Caco-2 (cell line): ENCODE measurements at regions not wholly inside any gene's neighbourhood (a gene's known extent, or its start where the extent isn't known, plus 50 kb on each side); places are given as distances from the start of the nearest gene placed in this dataset.
A peak's percentile ranks its signal among the peaks of the same experiment; 100 is the strongest.
"Not testable (repeated sequence)": the region's sequence is repeated elsewhere in the genome, so short reads cannot be mapped to it uniquely, and the experiment has no call there.

Experiments used
- BruUV-seq: library from RNA; stranded (reverse); fragments of 400-500 nt; replicated peaks from 2 replicates; lab custom pipeline; 2021; lab: Mats Ljungman, UMichigan
- CTCF ChIA-PET: fragments of 300-600 bp; sonication (Branson Sonifier 250); formaldehyde crosslinking; loops from one replicate; lab custom pipeline; 2022; ENCODE audit warnings: antibody characterized with exemption; lab: Charles Lee
- POLR2A ChIA-PET: fragments of 300-600 bp; sonication (Branson Sonifier 250); formaldehyde crosslinking; loops from one replicate; lab custom pipeline; 2022; ENCODE audit warnings: antibody characterized with exemption; lab: Charles Lee
- DNase-seq, 2 experiments: peaks; one replicate each; pipeline versions ENCODE4 v3.0.0 to v3.0.0-alpha.2; 2020 to 2022
- H3K27me3 ChIP-seq: replicated peaks from 2 replicates; pipeline ENCODE4 v1.6.0; 2011; ENCODE audit warnings: low read length; ENCODE audit not compliant: control insufficient read depth, insufficient read depth
- H3K36me3 ChIP-seq: 2 replicates; pipeline ENCODE4 v1.5.1; 2011; ENCODE audit warnings: low read length; ENCODE audit not compliant: control insufficient read depth, insufficient read depth
- H3K4me1 ChIP-seq: fragments of 250-450 bp; sonication (Bioruptor Pico); 2 replicates; pipeline ENCODE4 v1.5.1; 2020; ENCODE audit warnings: mild to moderate bottlenecking
- H3K4me3 ChIP-seq: 2 replicates; pipeline ENCODE4 v1.5.1; 2011; ENCODE audit warnings: low read depth, mild to moderate bottlenecking, control low read depth, low read length
- H3K9me3 ChIP-seq: fragments of 250-450 bp; sonication (Bioruptor Pico); 2 replicates; pipeline ENCODE4 v1.5.1; 2020; ENCODE audit warnings: mild to moderate bottlenecking, moderate library complexity
- H3K27ac Mint-ChIP-seq: one replicate; pipeline ENCODE4 v1.8.0; 2022; ENCODE audit warnings: mixed read lengths; ENCODE audit not compliant: unreplicated experiment
- H3K27me3 Mint-ChIP-seq: one replicate; pipeline ENCODE4 v1.8.0; 2022; ENCODE audit warnings: mixed read lengths; ENCODE audit not compliant: insufficient read depth, unreplicated experiment
- H3K36me3 Mint-ChIP-seq: one replicate; pipeline ENCODE4 v1.8.0; 2022; ENCODE audit warnings: mild to moderate bottlenecking, mixed read lengths; ENCODE audit not compliant: insufficient read depth, unreplicated experiment
- H3K4me1 Mint-ChIP-seq: one replicate; pipeline ENCODE4 v1.8.0; 2022; ENCODE audit warnings: low read depth, mixed read lengths; ENCODE audit not compliant: unreplicated experiment
- H3K4me3 Mint-ChIP-seq: one replicate; pipeline ENCODE4 v1.8.0; 2022; ENCODE audit warnings: mild to moderate bottlenecking, moderate library complexity, mixed read lengths; ENCODE audit not compliant: unreplicated experiment
- H3K9me3 Mint-ChIP-seq: one replicate; pipeline ENCODE4 v1.8.0; 2022; ENCODE audit warnings: mixed read lengths; ENCODE audit not compliant: unreplicated experiment
- intact Hi-C: fragments of 100-400 bp; cut with micrococcal nuclease; formaldehyde crosslinking; loops from one replicate; pipeline ENCODE4 v1.10.0; 2022; ENCODE audit not compliant: unreplicated experiment
- TF ChIP-seq, protein P1 (sequence below), 2 experiments: fragments of 200-600 bp in 1 of 2; IDR thresholded peaks; 1 replicate in 1 of 2; 2 replicates in 1 of 2; pipeline versions ENCODE4 v1.5.1 to v1.8.0; 2011 to 2022; ENCODE audit warnings: antibody characterized with exemption in 1 of 2, control low read depth in 1 of 2, inconsistent platforms in 1 of 2, low read depth in 1 of 2, low read length in 1 of 2, mild to moderate bottlenecking in 1 of 2, moderate library complexity in 1 of 2; ENCODE audit not compliant: insufficient read depth in 1 of 2, severe bottlenecking in 1 of 2, unreplicated experiment in 1 of 2

DNA sequence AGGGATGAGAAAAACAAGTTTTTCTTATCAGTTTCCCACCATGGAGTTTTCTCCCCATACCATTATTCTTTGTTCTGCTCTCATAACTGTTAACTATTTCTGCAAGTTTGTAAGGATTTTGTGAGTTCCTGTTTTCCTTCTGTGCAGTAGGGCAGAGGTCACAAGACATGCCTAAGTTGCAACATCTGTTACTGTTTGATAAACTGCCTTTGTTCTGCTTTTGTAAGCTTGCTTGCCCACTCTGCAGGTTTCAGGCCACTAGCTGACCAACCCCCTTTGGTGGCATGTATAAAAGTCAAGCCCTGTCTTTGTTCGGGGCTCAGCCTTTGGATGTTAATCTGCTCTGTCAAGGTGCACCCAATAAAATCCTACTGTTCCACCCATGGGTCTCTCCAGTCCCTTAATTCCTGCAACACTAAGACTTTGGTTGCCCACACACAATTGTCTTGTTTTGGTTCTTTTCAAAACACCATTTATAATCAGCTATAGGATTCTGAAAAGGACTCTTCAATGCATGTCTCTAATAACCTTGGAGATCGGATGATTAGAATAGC lies 545.4 kb downstream of the CDH9 start:
- Histone ChIP-seq H3K4me1 (no peaks in the 10 kb centered on the region), H3K4me3 (no peak overlapping the region), H3K36me3 (no peaks in the 10 kb centered on the region), H3K9me3 (peaks cover 26% of the 10 kb centered on the region), H3K27me3 (no peaks in the 10 kb centered on the region; the same call in 1 of the 2 replicates)
- Mint-ChIP-seq H3K9me3 (peaks cover 43% of the 10 kb centered on the region), H3K4me3 (no peak overlapping the region), H3K4me1 (no peaks in the 10 kb centered on the region), H3K27me3 (no peaks in the 10 kb centered on the region), H3K36me3 (no peaks in the 10 kb centered on the region), H3K27ac (no peak overlapping the region)
- DNase-seq, result peak in 1 of 2 experiments; percentile 6
- POLR2A ChIA-PET, result no interaction called here
- CTCF ChIA-PET, result no interaction called here
- intact Hi-C loops, result no loop called here
- no TSS peak for BruUV-seq
- TF ChIP-seq, protein P1, sequence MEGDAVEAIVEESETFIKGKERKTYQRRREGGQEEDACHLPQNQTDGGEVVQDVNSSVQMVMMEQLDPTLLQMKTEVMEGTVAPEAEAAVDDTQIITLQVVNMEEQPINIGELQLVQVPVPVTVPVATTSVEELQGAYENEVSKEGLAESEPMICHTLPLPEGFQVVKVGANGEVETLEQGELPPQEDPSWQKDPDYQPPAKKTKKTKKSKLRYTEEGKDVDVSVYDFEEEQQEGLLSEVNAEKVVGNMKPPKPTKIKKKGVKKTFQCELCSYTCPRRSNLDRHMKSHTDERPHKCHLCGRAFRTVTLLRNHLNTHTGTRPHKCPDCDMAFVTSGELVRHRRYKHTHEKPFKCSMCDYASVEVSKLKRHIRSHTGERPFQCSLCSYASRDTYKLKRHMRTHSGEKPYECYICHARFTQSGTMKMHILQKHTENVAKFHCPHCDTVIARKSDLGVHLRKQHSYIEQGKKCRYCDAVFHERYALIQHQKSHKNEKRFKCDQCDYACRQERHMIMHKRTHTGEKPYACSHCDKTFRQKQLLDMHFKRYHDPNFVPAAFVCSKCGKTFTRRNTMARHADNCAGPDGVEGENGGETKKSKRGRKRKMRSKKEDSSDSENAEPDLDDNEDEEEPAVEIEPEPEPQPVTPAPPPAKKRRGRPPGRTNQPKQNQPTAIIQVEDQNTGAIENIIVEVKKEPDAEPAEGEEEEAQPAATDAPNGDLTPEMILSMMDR (IDR thresholded peaks at IDR 0.05; ENCODE audit: insufficient read depth in 1 of 2, low read depth in 1 of 2, low read length in 1 of 2, severe bottlenecking in 1 of 2, unreplicated experiment in 1 of 2), result no peak

- TF ChIP-seq, protein P1 (IDR thresholded peaks at IDR 0.05; ENCODE audit: insufficient read depth in 1 of 2, low read depth in 1 of 2, low read length in 1 of 2, severe bottlenecking in 1 of 2, unreplicated experiment in 1 of 2), result no peak
- intact Hi-C loops, result no loop called here
- no peaks in the 10 kb centered on the region for H3K27me3 Mint-ChIP-seq
- H3K4me1 ChIP-seq, result no peaks in the 10 kb centered on the region
- H3K9me3 ChIP-seq, result peaks cover 6% of the 10 kb centered on the region; the same call in 1 of the 2 replicates
- H3K27ac Mint-ChIP-seq, result no peak overlapping the region
- H3K36me3 Mint-ChIP-seq, result no peaks in the 10 kb centered on the region
- peaks cover 21% of the 10 kb centered on the region for H3K9me3 Mint-ChIP-seq
- H3K4me3 ChIP-seq, result no peak overlapping the region
- no peaks in the 10 kb centered on the region for H3K36me3 ChIP-seq
- no peak overlapping the region for H3K4me3 Mint-ChIP-seq
- POLR2A ChIA-PET, result no interaction called here
- H3K27me3 ChIP-seq, result no peaks in the 10 kb centered on the region
- DNase-seq, result no peak
- CTCF ChIA-PET, result no interaction called here
- BruUV-seq, result no TSS peak
- no peaks in the 10 kb centered on the region for H3K4me1 Mint-ChIP-seq
Measured at GRCh38 chr5:26487553-26487952, 550.8 kb downstream of the CDH9 start.

- CTCF ChIA-PET, result no interaction called here
- POLR2A ChIA-PET, result no interaction called here
- H3K27me3 ChIP-seq, result no peaks in the 10 kb centered on the region
- Mint-ChIP-seq H3K4me1 (no peaks in the 10 kb centered on the region), H3K9me3 (peaks cover 21% of the 10 kb centered on the region), H3K4me3 (no peak overlapping the region), H3K27me3 (no peaks in the 10 kb centered on the region), H3K36me3 (no peaks in the 10 kb centered on the region), H3K27ac (no peak overlapping the region)
- H3K9me3 ChIP-seq, result peaks cover 5% of the 10 kb centered on the region; the same call in 1 of the 2 replicates
- H3K4me3 ChIP-seq, result no peak overlapping the region
- no peaks in the 10 kb centered on the region for H3K4me1 ChIP-seq
- intact Hi-C loops, result no loop called here
- no peak for DNase-seq
- H3K36me3 ChIP-seq, result no peaks in the 10 kb centered on the region
- BruUV-seq, result no TSS peak
- TF ChIP-seq, protein P1 (IDR thresholded peaks at IDR 0.05; ENCODE audit: insufficient read depth in 1 of 2, low read depth in 1 of 2, low read length in 1 of 2, severe bottlenecking in 1 of 2, unreplicated experiment in 1 of 2), result no peak
Measured at GRCh38 chr5:26486631-26487030, 551.8 kb downstream of the CDH9 start.

GRCh38 chr5:26485146-26485860 lies 553.1 kb downstream of the CDH9 start:
- peaks cover 15% of the 10 kb centered on the region for H3K9me3 Mint-ChIP-seq
- H3K27me3 Mint-ChIP-seq, H3K4me1 ChIP-seq, H3K9me3 ChIP-seq, H3K4me3 ChIP-seq, CTCF ChIA-PET, H3K27me3 ChIP-seq, H3K4me3 Mint-ChIP-seq, H3K27ac Mint-ChIP-seq, H3K4me1 Mint-ChIP-seq, intact Hi-C loops, H3K36me3 Mint-ChIP-seq, H3K36me3 ChIP-seq, DNase-seq, POLR2A ChIA-PET, BruUV-seq: not testable (repeated sequence)
